Esophagus mucosa (tissue), 1 donor: ENCODE measurements at regions not wholly inside any gene's neighbourhood (a gene's known extent, or its start where the extent isn't known, plus 50 kb on each side); places are given as distances from the start of the nearest gene placed in this dataset.
"Not testable (repeated sequence)": the region's sequence is repeated elsewhere in the genome, so short reads cannot be mapped to it uniquely, and the experiment has no call there.

ENCODE experiments used
- ATAC-seq: fragments of 200-7000 bp; cut with Tn5 transposase; one replicate; pipeline ENCODE4 v1.9.1; 2020
- donor health status: DM: yes; HTN: yes; CAD: no.

- no peak for ATAC-seq
These were observed 1395.8 kb downstream of the SLITRK5 start for GRCh38 chr13:89066868-89067466.

GRCh38 chr13:89072979-89073378 lies 1401.8 kb downstream of the SLITRK5 start:
- ATAC-seq = no peak

GRCh38 chr13:89076622-89077021 lies 1405.5 kb downstream of the SLITRK5 start:
- no peak for ATAC-seq

- no peak for ATAC-seq
These were observed 1411.5 kb downstream of the SLITRK5 start for GRCh38 chr13:89082623-89083022.

GRCh38 chr13:89088107-89088506 lies 1416.9 kb downstream of the SLITRK5 start:
- ATAC-seq = not testable (repeated sequence)

- ATAC-seq = no peak
These were observed 1426.8 kb downstream of the SLITRK5 start for GRCh38 chr13:89097994-89098393.

GRCh38 chr13:89113744-89114143 lies 1442.6 kb downstream of the SLITRK5 start:
- ATAC-seq = no peak

- no peak for ATAC-seq
These were observed 1444.1 kb downstream of the SLITRK5 start for GRCh38 chr13:89115307-89115706.

GRCh38 chr13:89136678-89137077 lies 1465.5 kb downstream of the SLITRK5 start:
- no peak for ATAC-seq

- ATAC-seq = no peak
These were observed 1479.2 kb downstream of the SLITRK5 start for GRCh38 chr13:89150362-89150761.

GRCh38 chr13:89153941-89154340 lies 1482.8 kb downstream of the SLITRK5 start:
- ATAC-seq = no peak

- no peak for ATAC-seq
These were observed 1491.9 kb downstream of the SLITRK5 start for GRCh38 chr13:89163096-89163495.

GRCh38 chr13:89165685-89166084 lies 1494.5 kb downstream of the SLITRK5 start:
- no peak for ATAC-seq

- ATAC-seq = no peak
These were observed 1498.8 kb downstream of the SLITRK5 start for GRCh38 chr13:89169951-89170350.

- no peak for ATAC-seq
These were observed 1509.9 kb downstream of the SLITRK5 start for GRCh38 chr13:89181041-89181440.

GRCh38 chr13:89199138-89199537 lies 1528.0 kb downstream of the SLITRK5 start:
- ATAC-seq = no peak

GRCh38 chr13:89204435-89204834 lies 1533.3 kb downstream of the SLITRK5 start:
- no peak for ATAC-seq

GRCh38 chr13:89205856-89206520 lies 1534.8 kb downstream of the SLITRK5 start:
- no peak for ATAC-seq

GRCh38 chr13:89212186-89212585 lies 1541.0 kb downstream of the SLITRK5 start:
- no peak for ATAC-seq

GRCh38 chr13:89214185-89214584 lies 1543.0 kb downstream of the SLITRK5 start:
- ATAC-seq = no peak

- not testable (repeated sequence) for ATAC-seq
These were observed 1544.1 kb downstream of the SLITRK5 start for GRCh38 chr13:89215319-89215718.

GRCh38 chr13:89217813-89218212 lies 1546.6 kb downstream of the SLITRK5 start:
- no peak for ATAC-seq

- ATAC-seq = no peak
These were observed 1550.5 kb downstream of the SLITRK5 start for GRCh38 chr13:89221557-89222158.

GRCh38 chr13:89227356-89227755 lies 1556.2 kb downstream of the SLITRK5 start:
- ATAC-seq = no peak
